GM12891 (cell line): ENCODE measurements at regions not wholly inside any gene's neighbourhood (a gene's known extent, or its start where the extent isn't known, plus 50 kb on each side); places are given as distances from the start of the nearest gene placed in this dataset.

Experiments
- PAX5 ChIP-seq: IDR thresholded peaks from 2 replicates; pipeline ENCODE4 v1.6.1; 2011; ENCODE audit warnings: low read length, moderate library complexity, mild to moderate bottlenecking; ENCODE audit not compliant: insufficient read depth, severe bottlenecking
- POLR2AphosphoS5 ChIP-seq: IDR thresholded peaks from 2 replicates; pipeline ENCODE4 v1.6.1; 2011; ENCODE audit warnings: low read depth, low read length, control low read depth
- POU2F2 ChIP-seq: IDR thresholded peaks from 2 replicates; pipeline ENCODE4 v1.6.1; 2011; ENCODE audit warnings: low read depth, mild to moderate bottlenecking, control low read depth, low read length, moderate library complexity

DNA sequence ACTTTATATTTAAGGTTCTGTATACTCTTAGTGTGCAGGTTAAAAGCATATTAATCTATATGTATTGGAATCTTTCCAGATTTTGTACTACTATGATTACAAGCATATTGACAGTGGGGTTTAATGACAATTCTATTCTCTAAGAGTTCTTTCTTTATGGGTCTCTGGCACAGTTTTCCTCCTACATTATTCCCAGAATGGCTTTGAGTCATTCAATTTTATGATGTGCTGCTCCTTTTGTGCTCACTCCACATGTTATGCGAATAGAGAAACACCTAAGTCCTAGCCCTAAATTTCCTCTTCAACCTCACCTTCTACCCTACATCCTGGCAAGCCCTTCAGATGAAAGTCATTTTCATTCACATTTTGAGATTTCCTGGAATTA, 209.9 kb upstream of the DIAPH2 start:
- TF ChIP-seq POU2F2 (no peak), POLR2AphosphoS5 (no peak), PAX5 (no peak)
